ENCODE measurements at regions not wholly inside any gene's neighbourhood (a gene's known extent, or its start where the extent isn't known, plus 50 kb on each side); places are given as distances from the start of the nearest gene placed in this dataset.
"Not testable (repeated sequence)": the region's sequence is repeated elsewhere in the genome, so short reads cannot be mapped to it uniquely, and the experiment has no call there.

- H3K36me3 Mint-ChIP-seq (ENCODE audit: low read depth, unreplicated experiment) = peaks cover 6% of the 10 kb centered on the region
- no peak for TF ChIP-seq CTCF (IDR thresholded peaks at IDR 0.05; ENCODE audit: unreplicated experiment)
Observed at GRCh38 chr16:26983426-26983825, 83.3 kb upstream of the C16orf82 start.

GRCh38 chr16:26985100-26986065 is 81.3 kb upstream of the C16orf82 start:
- no peak overlapping the region for H3K4me3 Mint-ChIP-seq (ENCODE audit: unreplicated experiment)
- peaks cover 6% of the 10 kb centered on the region for H3K36me3 Mint-ChIP-seq (ENCODE audit: low read depth, unreplicated experiment)
- H3K27ac Mint-ChIP-seq (ENCODE audit: unreplicated experiment) = no peak overlapping the region
- H3K27me3 Mint-ChIP-seq (ENCODE audit: unreplicated experiment) = no peaks in the 10 kb centered on the region
- H3K4me1 Mint-ChIP-seq (ENCODE audit: unreplicated experiment) = peaks cover 2% of the 10 kb centered on the region
- DNase-seq (ENCODE audit: low spot score) = no peak
- no peak for TF ChIP-seq CTCF (IDR thresholded peaks at IDR 0.05; ENCODE audit: unreplicated experiment)
- H3K9me3 Mint-ChIP-seq (ENCODE audit: unreplicated experiment) = peaks cover 18% of the 10 kb centered on the region

More at GRCh38 chr16:26983426-26983825, 83.3 kb upstream of the C16orf82 start:
- no peak overlapping the region for H3K27ac Mint-ChIP-seq (ENCODE audit: unreplicated experiment)
- DNase-seq (ENCODE audit: low spot score) = no peak
- H3K27me3 Mint-ChIP-seq (ENCODE audit: unreplicated experiment) = no peaks in the 10 kb centered on the region
- peaks cover 33% of the 10 kb centered on the region for H3K9me3 Mint-ChIP-seq (ENCODE audit: unreplicated experiment)
- H3K4me3 Mint-ChIP-seq (ENCODE audit: unreplicated experiment) = no peak overlapping the region
- H3K4me1 Mint-ChIP-seq (ENCODE audit: unreplicated experiment) = peaks cover 2% of the 10 kb centered on the region

- Mint-ChIP-seq H3K27ac (ENCODE audit: unreplicated experiment) (no peak overlapping the region), H3K9me3 (ENCODE audit: unreplicated experiment) (peaks cover 18% of the 10 kb centered on the region), H3K4me3 (ENCODE audit: unreplicated experiment) (no peak overlapping the region), H3K36me3 (ENCODE audit: low read depth, unreplicated experiment) (peaks cover 6% of the 10 kb centered on the region), H3K27me3 (ENCODE audit: unreplicated experiment) (no peaks in the 10 kb centered on the region), H3K4me1 (ENCODE audit: unreplicated experiment) (peaks cover 2% of the 10 kb centered on the region)
- DNase-seq (ENCODE audit: low spot score) = no peak
- no peak for TF ChIP-seq CTCF (IDR thresholded peaks at IDR 0.05; ENCODE audit: unreplicated experiment)
Observed at GRCh38 chr16:26987597-26988010, 79.1 kb upstream of the C16orf82 start.

GRCh38 chr16:26988186-26988585 is 78.5 kb upstream of the C16orf82 start:
- no peak overlapping the region for H3K27ac Mint-ChIP-seq (ENCODE audit: unreplicated experiment)
- H3K9me3 Mint-ChIP-seq (ENCODE audit: unreplicated experiment) = peaks cover 15% of the 10 kb centered on the region
- H3K36me3 Mint-ChIP-seq (ENCODE audit: low read depth, unreplicated experiment) = peaks cover 3% of the 10 kb centered on the region
- no peak for DNase-seq (ENCODE audit: low spot score)
- no peaks in the 10 kb centered on the region for H3K27me3 Mint-ChIP-seq (ENCODE audit: unreplicated experiment)
- TF ChIP-seq CTCF (IDR thresholded peaks at IDR 0.05; ENCODE audit: unreplicated experiment) = no peak
- no peak overlapping the region for H3K4me3 Mint-ChIP-seq (ENCODE audit: unreplicated experiment)
- peaks cover 2% of the 10 kb centered on the region for H3K4me1 Mint-ChIP-seq (ENCODE audit: unreplicated experiment)

- H3K4me3 Mint-ChIP-seq (ENCODE audit: unreplicated experiment); H3K27ac Mint-ChIP-seq (ENCODE audit: unreplicated experiment); H3K27me3 Mint-ChIP-seq (ENCODE audit: unreplicated experiment); DNase-seq (ENCODE audit: low spot score); H3K4me1 Mint-ChIP-seq (ENCODE audit: unreplicated experiment); H3K36me3 Mint-ChIP-seq (ENCODE audit: low read depth, unreplicated experiment): not testable (repeated sequence)
- H3K9me3 Mint-ChIP-seq (ENCODE audit: unreplicated experiment) = peaks cover 11% of the 10 kb centered on the region
Observed at GRCh38 chr16:26990384-26991120, 76.2 kb upstream of the C16orf82 start.

Data from endothelial cell (in vitro differentiated cells).